Suprapubic skin (tissue), 3 donors: ENCODE measurements at regions not wholly inside any gene's neighbourhood (a gene's known extent, or its start where the extent isn't known, plus 50 kb on each side); places are given as distances from the start of the nearest gene placed in this dataset.

Experiments used
- CTCF ChIP-seq, 2 donors: fragments of 200-600 bp in 1 of 2; fragments of 450-650 bp in 1 of 2; sonication (generic) in 1 of 2; IDR thresholded peaks; one replicate each; pipeline ENCODE4 v1.5.1; 2016 to 2019; ENCODE audit warnings: antibody characterized with exemption in 2 of 2, mild to moderate bottlenecking in 1 of 2, moderate library complexity in 1 of 2
- POLR2AphosphoS5 ChIP-seq, 3 donors: sonication (generic); formaldehyde crosslinking; IDR thresholded peaks; one replicate each; pipeline ENCODE4 v1.6.1; 2017; ENCODE audit warnings: antibody characterized with exemption in 3 of 3

DNA sequence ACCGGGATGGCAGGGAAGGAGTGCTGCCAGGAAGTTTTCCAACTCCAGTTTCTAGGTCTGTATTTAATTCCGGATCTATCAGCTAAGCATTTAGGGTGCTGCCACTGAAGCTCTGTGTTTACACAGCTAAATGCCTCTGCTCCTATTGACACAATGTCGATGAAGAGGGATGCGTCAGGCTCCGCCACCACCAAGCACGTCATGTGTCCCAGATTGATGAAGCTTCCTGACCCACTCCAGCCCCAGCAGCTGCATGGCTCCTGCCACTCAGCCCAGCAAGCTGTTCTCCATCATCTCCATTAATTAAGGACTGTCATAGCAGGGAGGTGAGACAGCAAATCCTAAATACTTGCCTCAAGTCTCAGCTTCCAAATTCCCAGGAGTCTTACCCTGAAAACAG lies 435.2 kb upstream of the ZNF507 start:
- no peak for TF ChIP-seq CTCF (IDR thresholded peaks at IDR 0.05)
- no peak for TF ChIP-seq POLR2AphosphoS5 (IDR thresholded peaks at IDR 0.05)
